H1 (cell line): ENCODE measurements at regions not wholly inside any gene's neighbourhood (a gene's known extent, or its start where the extent isn't known, plus 50 kb on each side); places are given as distances from the start of the nearest gene placed in this dataset.

Experiments used
- CTCF ChIA-PET: fragments of 300-600 bp; sonication (Branson Sonifier 250); formaldehyde crosslinking; loops from one replicate; lab custom pipeline; 2021; ENCODE audit not compliant: partially characterized antibody; lab: Charles Lee
- POLR2A ChIA-PET: fragments of 300-600 bp; sonication (Branson Sonifier 250); formaldehyde crosslinking; loops from one replicate; lab custom pipeline; 2021; ENCODE audit warnings: inconsistent platforms; ENCODE audit not compliant: partially characterized antibody; lab: Charles Lee
- DNase-seq, 2 experiments: peaks; one replicate each; pipeline versions ENCODE4 v3.0.0 to v3.0.0-alpha.2; 2010 to 2022; ENCODE audit warnings: low spot score in 2 of 2, low read depth in 1 of 2, mixed read lengths in 1 of 2
- FAIRE-seq: peaks from 2 replicates; lab custom pipeline; 2011; peaks lifted over from hg19 to GRCh38; lab: Jason Lieb, UNC
- H2AFZ ChIP-seq: 2 replicates; pipeline ENCODE4 v1.8.1; 2012; ENCODE audit warnings: low read length, inconsistent platforms
- H2AK5ac ChIP-seq: 2 replicates; pipeline ENCODE4 v1.6.1; 2013; ENCODE audit warnings: low read depth, low read length
- H2BK120ac ChIP-seq: replicated peaks from 2 replicates; pipeline ENCODE3; 2013; ENCODE audit warnings: low read depth, low read length, inconsistent platforms
- H2BK12ac ChIP-seq: 2 replicates; pipeline ENCODE4 v1.6.1; 2013; ENCODE audit warnings: low read depth, low read length
- H2BK15ac ChIP-seq: 2 replicates; pipeline ENCODE4 v1.6.1; 2013; ENCODE audit warnings: low read length
- H2BK20ac ChIP-seq: 2 replicates; pipeline ENCODE4 v1.6.1; 2013; ENCODE audit warnings: low read length
- H2BK5ac ChIP-seq: 2 replicates; pipeline ENCODE4 v1.6.1; 2013; ENCODE audit warnings: low read depth, low read length
- H3K14ac ChIP-seq: 2 replicates; pipeline ENCODE4 v1.6.1; 2013; ENCODE audit warnings: inconsistent platforms; ENCODE audit not compliant: insufficient read length
- H3K18ac ChIP-seq: 2 replicates; pipeline ENCODE4 v1.6.1; 2013; ENCODE audit warnings: low read length; ENCODE audit errors: extremely low read depth
- H3K23ac ChIP-seq: 2 replicates; pipeline ENCODE4 v1.6.1; 2013; ENCODE audit warnings: inconsistent platforms; ENCODE audit not compliant: insufficient read length
- H3K23me2 ChIP-seq: 2 replicates; pipeline ENCODE4 v1.6.1; 2013; ENCODE audit warnings: low read depth, low read length
- H3K27ac ChIP-seq: 2 replicates; pipeline ENCODE4 v1.6.1; 2011; ENCODE audit warnings: low read depth, low read length, inconsistent platforms
- H3K27me3 ChIP-seq, 4 experiments: replicated peaks in 1 of 4; 1 replicate in 1 of 4; 2 replicates in 3 of 4; pipeline versions ENCODE4 v1.6.1 to v1.8.1; 2011 to 2013; ENCODE audit warnings: low read length in 3 of 4, mild to moderate bottlenecking in 3 of 4, inconsistent platforms in 2 of 4, mixed read lengths in 2 of 4, moderate library complexity in 1 of 4; ENCODE audit not compliant: control insufficient read depth in 3 of 4, insufficient read depth in 3 of 4; ENCODE audit errors: extremely low read depth in 1 of 4
- H3K36me3 ChIP-seq, 4 experiments: 2 replicates each; pipeline versions ENCODE4 v1.6.1 to v1.8.1; 2011 to 2013; ENCODE audit warnings: mild to moderate bottlenecking in 4 of 4, low read length in 3 of 4, moderate library complexity in 2 of 4, control low read depth in 1 of 4, inconsistent platforms in 1 of 4; ENCODE audit not compliant: insufficient read depth in 4 of 4, control insufficient read depth in 2 of 4
- H3K4ac ChIP-seq: replicated peaks from 2 replicates; pipeline ENCODE3; 2013; ENCODE audit warnings: low read length, low read depth, mixed read lengths, inconsistent platforms; ENCODE audit not compliant: insufficient read length
- H3K4me1 ChIP-seq, 4 experiments: replicated peaks in 1 of 4; 1 replicate in 1 of 4; 2 replicates in 3 of 4; pipeline versions ENCODE4 v1.6.1 to v1.8.1; 2011 to 2013; ENCODE audit warnings: low read length in 3 of 4, inconsistent platforms in 2 of 4, mixed read lengths in 1 of 4; ENCODE audit not compliant: insufficient read depth in 4 of 4, control insufficient read depth in 3 of 4
- H3K4me2 ChIP-seq, 2 experiments: 2 replicates each; pipeline versions ENCODE4 v1.6.1 to v1.8.1; 2011 to 2013; ENCODE audit warnings: low read depth in 2 of 2, low read length in 2 of 2, control low read depth in 1 of 2, inconsistent platforms in 1 of 2, mild to moderate bottlenecking in 1 of 2; ENCODE audit not compliant: insufficient read depth in 1 of 2
- H3K4me3 ChIP-seq, 4 experiments: fragments of 200-600, 300-600 bp in 1 of 4; sonication (generic), shearing (Covaris generic), sonication (Bioruptor Twin) in 1 of 4; 2 replicates each; pipeline versions ENCODE4 v1.5.1 to v1.8.1; 2011 to 2016; ENCODE audit warnings: low read length in 4 of 4, low read depth in 3 of 4, control low read depth in 2 of 4, inconsistent platforms in 2 of 4, mild to moderate bottlenecking in 2 of 4, mixed read lengths in 1 of 4, moderate library complexity in 1 of 4; ENCODE audit not compliant: insufficient read depth in 2 of 4; ENCODE audit errors: extremely low read depth in 1 of 4
- H3K56ac ChIP-seq: replicated peaks from 2 replicates; pipeline ENCODE3; 2013; ENCODE audit warnings: low read depth, mild to moderate bottlenecking, mixed read lengths, low read length, inconsistent platforms; ENCODE audit not compliant: insufficient read length
- H3K79me1 ChIP-seq: 2 replicates; pipeline ENCODE4 v1.6.1; 2013; ENCODE audit warnings: low read depth, low read length, control low read depth
- H3K79me2 ChIP-seq, 2 experiments: 2 replicates each; pipeline versions ENCODE4 v1.6.1 to v1.8.1; 2012 to 2013; ENCODE audit warnings: low read length in 2 of 2, mild to moderate bottlenecking in 2 of 2, inconsistent platforms in 1 of 2; ENCODE audit not compliant: insufficient read depth in 2 of 2, control insufficient read depth in 1 of 2
- H3K9ac ChIP-seq, 4 experiments: replicated peaks in 1 of 4; 1 replicate in 1 of 4; 2 replicates in 3 of 4; pipeline versions ENCODE4 v1.6.1 to v1.8.1; 2011 to 2013; ENCODE audit warnings: low read depth in 3 of 4, low read length in 3 of 4, control low read depth in 2 of 4, mild to moderate bottlenecking in 2 of 4, moderate library complexity in 2 of 4, inconsistent platforms in 1 of 4; ENCODE audit errors: extremely low read depth in 1 of 4
- H3K9me3 ChIP-seq, 2 experiments: 2 replicates each; pipeline versions ENCODE4 v1.6.1 to v1.8.1; 2012 to 2013; ENCODE audit warnings: mild to moderate bottlenecking in 2 of 2, moderate library complexity in 2 of 2, control low read depth in 1 of 2, inconsistent platforms in 1 of 2, low read depth in 1 of 2, low read length in 1 of 2, mixed read lengths in 1 of 2; ENCODE audit not compliant: insufficient read depth in 2 of 2
- H4K20me1 ChIP-seq, 2 experiments: replicated peaks in 1 of 2; 2 replicates each; pipeline versions ENCODE3 to v1.8.1; 2011 to 2013; ENCODE audit warnings: inconsistent platforms in 2 of 2, low read length in 2 of 2, mild to moderate bottlenecking in 1 of 2; ENCODE audit not compliant: insufficient read depth in 2 of 2, control insufficient read depth in 1 of 2
- H4K5ac ChIP-seq: 2 replicates; pipeline ENCODE4 v1.6.1; 2013; ENCODE audit warnings: low read length, low read depth, mixed read lengths, inconsistent platforms; ENCODE audit not compliant: insufficient read length
- H4K8ac ChIP-seq: 2 replicates; pipeline ENCODE4 v1.8.0; 2013; ENCODE audit warnings: mild to moderate bottlenecking, moderate library complexity, low read length, inconsistent platforms; ENCODE audit not compliant: insufficient read depth; ENCODE audit errors: extremely low read depth
- H4K91ac ChIP-seq: replicated peaks from 2 replicates; pipeline ENCODE3; 2013; ENCODE audit warnings: low read length, mixed read lengths, inconsistent platforms; ENCODE audit not compliant: insufficient read length
- ASH2L ChIP-seq: fragments of 200-600, 300-600 bp; sonication (generic); IDR thresholded peaks from one replicate; pipeline ENCODE4 v1.7.1; 2017; ENCODE audit warnings: low read length
- BCL11A ChIP-seq, 2 experiments: IDR thresholded peaks; one replicate each; pipeline ENCODE4 v1.6.1; 2011; ENCODE audit warnings: low read depth in 2 of 2, low read length in 2 of 2, mild to moderate bottlenecking in 2 of 2
- RAD21 ChIP-seq, 2 experiments: IDR thresholded peaks in 1 of 2; conservative IDR thresholded peaks in 1 of 2; 2 replicates each; pipeline ENCODE4 v1.6.1; 2011; ENCODE audit warnings: low read depth in 2 of 2, low read length in 2 of 2, improper control_type of control experiment in 1 of 2, inconsistent platforms in 1 of 2, mild to moderate bottlenecking in 1 of 2, moderate library complexity in 1 of 2
- RBBP5 ChIP-seq: IDR thresholded peaks from 2 replicates; pipeline ENCODE4 v1.7.1; 2012; ENCODE audit warnings: low read depth, mild to moderate bottlenecking, inconsistent platforms, low read length, moderate library complexity, borderline replicate concordance
- RXRA ChIP-seq: IDR thresholded peaks from 2 replicates; pipeline ENCODE4 v1.6.1; 2011; ENCODE audit warnings: low read depth, mild to moderate bottlenecking, low read length, moderate library complexity; ENCODE audit not compliant: insufficient read depth
- SIN3A ChIP-seq, 2 experiments: IDR thresholded peaks in 1 of 2; conservative IDR thresholded peaks in 1 of 2; 2 replicates each; pipeline ENCODE4 v1.6.1; 2011 to 2012; ENCODE audit warnings: low read length in 2 of 2, improper control_type of control experiment in 1 of 2, low read depth in 1 of 2, mild to moderate bottlenecking in 1 of 2
- SIX5 ChIP-seq: IDR thresholded peaks from 2 replicates; pipeline ENCODE4 v1.6.1; 2011; ENCODE audit warnings: mild to moderate bottlenecking, low read depth, low read length
- SP4 ChIP-seq: IDR thresholded peaks from 2 replicates; pipeline ENCODE4 v1.6.1; 2012; ENCODE audit warnings: low read length, inconsistent platforms
- TCF12 ChIP-seq: IDR thresholded peaks from 2 replicates; pipeline ENCODE4 v1.6.1; 2011; ENCODE audit warnings: low read depth, mild to moderate bottlenecking, low read length

DNA sequence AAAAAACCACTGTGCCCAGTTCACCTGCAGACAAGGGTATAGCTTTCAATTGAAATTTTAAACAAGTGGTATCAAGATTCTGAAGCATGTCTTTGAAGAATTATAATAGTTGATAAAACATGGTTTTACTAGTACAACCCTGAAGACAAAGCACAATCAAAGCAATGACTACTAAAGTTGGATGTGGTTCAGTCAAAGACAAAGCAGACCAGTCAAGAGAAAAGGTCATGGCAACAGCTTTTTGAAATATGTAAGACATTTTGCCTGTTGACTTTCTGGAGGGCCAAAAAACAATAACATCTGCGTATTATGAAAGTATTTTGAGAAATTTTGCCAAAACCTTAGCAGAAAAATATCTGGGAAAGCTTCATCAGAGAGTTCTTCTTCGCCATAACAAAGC is 1393.6 kb downstream of the SI start (continued):
- no peak for TF ChIP-seq SIX5
- no peak for TF ChIP-seq SP4

DNA sequence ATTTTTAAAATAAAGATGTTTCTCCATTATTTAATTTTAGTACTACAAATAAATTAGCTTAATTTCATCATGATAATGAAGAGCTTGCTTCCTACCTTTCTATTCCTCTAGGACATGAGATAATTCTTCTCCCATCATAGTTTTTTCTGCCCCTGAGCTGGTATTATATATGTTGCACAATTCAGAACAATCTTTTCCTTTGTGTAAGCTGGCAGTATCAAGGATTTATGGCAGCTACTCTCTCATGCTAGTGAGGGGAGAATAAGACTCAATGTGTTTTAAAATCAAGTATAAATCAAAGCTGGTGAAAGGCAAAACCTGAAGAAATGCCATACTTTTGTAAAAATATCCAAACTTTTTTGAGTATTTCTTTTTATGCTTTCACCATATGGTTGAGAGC is 1405.3 kb downstream of the SI start:
- ChIA-PET POLR2A (no interaction called here), CTCF (no interaction called here)
- Histone ChIP-seq H4K20me1 (no peaks in the 10 kb centered on the region), H3K4me2 (no peak overlapping the region), H3K4me3 (no peak overlapping the region), H2AK5ac (no peak overlapping the region), H4K5ac (no peak overlapping the region), H2BK15ac (no peak overlapping the region), H3K4ac (no peak overlapping the region), H3K14ac (no peak overlapping the region), H3K9me3 (peaks cover 0 to 4% of the 10 kb centered on the region in 2 experiments; a peak in 1 of 4 replicates), H3K79me2 (no peaks in the 10 kb centered on the region), H3K23me2 (no peaks in the 10 kb centered on the region), H2AFZ (no peak overlapping the region), H4K8ac (no peak overlapping the region), H3K27ac (no peak overlapping the region)
- FAIRE-seq, result no peak
- no peak for TF ChIP-seq RBBP5
- no peak for TF ChIP-seq TCF12
- TF ChIP-seq ASH2L, result no peak
- no peak for TF ChIP-seq RXRA
- no peak for TF ChIP-seq BCL11A (IDR thresholded peaks at IDR 0.05; ENCODE audit: low read depth in 2 of 2, low read length in 2 of 2)
- no peak for TF ChIP-seq SIN3A (conservative IDR thresholded peaks at IDR 0.05 in 1 of 2, IDR thresholded peaks at IDR 0.05 in 1 of 2; ENCODE audit: low read depth in 1 of 2, low read length in 2 of 2)
- no peak for TF ChIP-seq RAD21 (IDR thresholded peaks at IDR 0.05 in 1 of 2, conservative IDR thresholded peaks at IDR 0.05 in 1 of 2; ENCODE audit: low read depth in 2 of 2, low read length in 2 of 2)
- TF ChIP-seq, all 59 proteins: peak for 0
- H3K79me1 ChIP-seq, result no peaks in the 10 kb centered on the region
- no peaks in the 10 kb centered on the region for H3K36me3 ChIP-seq
- no peak overlapping the region for H3K56ac ChIP-seq
- no peak overlapping the region for H3K9ac ChIP-seq
- no peak overlapping the region for H2BK120ac ChIP-seq
- H3K27me3 ChIP-seq, result no peaks in the 10 kb centered on the region
- H2BK12ac ChIP-seq, result no peak overlapping the region
- H3K23ac ChIP-seq, result no peak overlapping the region
- DNase-seq, result no peak
- H2BK5ac ChIP-seq, result no peak overlapping the region
- no peaks in the 10 kb centered on the region for H3K4me1 ChIP-seq
- H2BK20ac ChIP-seq, result no peak overlapping the region
- no peak overlapping the region for H3K18ac ChIP-seq
- no peak overlapping the region for H4K91ac ChIP-seq
